ENCODE measurements at regions not wholly inside any gene's neighbourhood (a gene's known extent, or its start where the extent isn't known, plus 50 kb on each side); places are given as distances from the start of the nearest gene placed in this dataset.

GRCh38 chr5:60101573-60101972, 208.0 kb upstream of the PDE4D start:
- TF ChIP-seq CTCF (IDR thresholded peaks at IDR 0.05; ENCODE audit: low read depth, low read length, missing input control) (no peak), FOXA1 (IDR thresholded peaks at IDR 0.05) (no peak), RXRA (IDR thresholded peaks at IDR 0.05) (no peak), REST (IDR thresholded peaks at IDR 0.05) (no peak), FOXA2 (IDR thresholded peaks at IDR 0.05) (no peak), TAF1 (conservative IDR thresholded peaks at IDR 0.05) (no peak), YY1 (IDR thresholded peaks at IDR 0.05) (no peak), JUND (IDR thresholded peaks at IDR 0.05) (no peak), MAX (IDR thresholded peaks at IDR 0.05) (no peak), RAD21 (IDR thresholded peaks at IDR 0.05) (no peak), SP1 (IDR thresholded peaks at IDR 0.05) (no peak), ZBTB33 (IDR thresholded peaks at IDR 0.05) (no peak)

Measured in liver (tissue), 3 donors.